A204.1 (cell line): ENCODE measurements at regions not wholly inside any gene's neighbourhood (a gene's known extent, or its start where the extent isn't known, plus 50 kb on each side); places are given as distances from the start of the nearest gene placed in this dataset.
A peak's percentile ranks its signal among the peaks of the same experiment; 100 is the strongest.

ENCODE experiments used
- FAIRE-seq: peaks from 2 replicates; lab custom pipeline; 2012; peaks lifted over from hg19 to GRCh38; lab: Jason Lieb, UNC

- no peak for FAIRE-seq
Measured at GRCh38 chr3:118828351-118828750, 206.3 kb downstream of the IGSF11 start.

GRCh38 chr3:118833075-118833474, 201.6 kb downstream of the IGSF11 start:
- FAIRE-seq, result no peak

GRCh38 chr3:118838871-118839270, 195.8 kb downstream of the IGSF11 start:
- FAIRE-seq, result no peak

GRCh38 chr3:118842147-118842863, 192.3 kb downstream of the IGSF11 start:
- FAIRE-seq, result peak; percentile 16

- FAIRE-seq, result no peak
Measured at GRCh38 chr3:118846176-118846575, 188.5 kb downstream of the IGSF11 start.
